Gastrocnemius medialis (tissue), 4 donors: ENCODE measurements at regions not wholly inside any gene's neighbourhood (a gene's known extent, or its start where the extent isn't known, plus 50 kb on each side); places are given as distances from the start of the nearest gene placed in this dataset.

Experiments
- ATAC-seq, 2 donors: fragments of 150-250 bp; one replicate each; pipeline ENCODE4 v1.9.1; 2016
- DNase-seq, 2 donors: peaks; one replicate each; pipeline ENCODE4 v3.0.0-alpha.2; 2019
- H3K27ac ChIP-seq, 4 donors: fragments of 200-600 bp; sonication (generic); 1 replicate in 1 of 4; 2 replicates in 3 of 4; pipeline ENCODE4 v1.5.1; 2016 to 2018; ENCODE audit warnings: mild to moderate bottlenecking in 2 of 4, moderate library complexity in 1 of 4
- H3K27me3 ChIP-seq, 3 donors: fragments of 200-600 bp; sonication (generic) in 2 of 3; 1 replicate in 1 of 3; 2 replicates in 2 of 3; pipeline versions ENCODE4 v1.5.1 to v1.6.0; 2016 to 2019; ENCODE audit warnings: mild to moderate bottlenecking in 1 of 3, moderate library complexity in 1 of 3
- H3K36me3 ChIP-seq, 2 donors: fragments of 200-600 bp; sonication (generic) in 1 of 2; one replicate each; pipeline ENCODE4 v1.5.1; 2017 to 2018
- H3K4me1 ChIP-seq, 2 donors: fragments of 200-600 bp; sonication (generic) in 1 of 2; one replicate each; pipeline ENCODE4 v1.5.1; 2016 to 2017; ENCODE audit warnings: mild to moderate bottlenecking in 2 of 2
- H3K4me3 ChIP-seq, 4 donors: fragments of 200-600 bp; sonication (generic) in 3 of 4; 1 replicate in 1 of 4; 2 replicates in 3 of 4; pipeline ENCODE4 v1.5.1; 2016 to 2019; ENCODE audit warnings: mild to moderate bottlenecking in 2 of 4
- H3K9me3 ChIP-seq, 3 donors: fragments of 200-600 bp; sonication (generic) in 2 of 3; 1 replicate in 1 of 3; 2 replicates in 2 of 3; pipeline ENCODE4 v1.5.1; 2016 to 2019
- POLR2A ChIP-seq, 2 donors: fragments of 450-650 bp; IDR thresholded peaks; one replicate each; pipeline ENCODE4 v1.6.1; 2017; ENCODE audit warnings: antibody characterized with exemption in 2 of 2, mild to moderate bottlenecking in 2 of 2, moderate library complexity in 2 of 2
- in situ Hi-C, 4 donors: fragments of 200-750 bp; cut with MboI; loops; one replicate each; pipeline versions ENCODE4 v1.15.0 to v1.8.0; 2017; ENCODE audit warnings: low sequenced_read_pairs in 4 of 4
- intact Hi-C: fragments of 100-400 bp; cut with DNase I; formaldehyde crosslinking; loops from one replicate; pipeline ENCODE4 v1.15.1; 2023; ENCODE audit warnings: low total_unique reads
- TF ChIP-seq, protein P1 (sequence below), 5 experiments: fragments of 450-650 bp in 3 of 5; fragments of 200-600 bp in 2 of 5; sonication (generic) in 2 of 5; IDR thresholded peaks in 4 of 5; conservative IDR thresholded peaks in 1 of 5; 1 replicate in 4 of 5; 2 replicates in 1 of 5; pipeline ENCODE4 v1.5.1; 2016 to 2019; ENCODE audit warnings: antibody characterized with exemption in 5 of 5, mild to moderate bottlenecking in 3 of 5, moderate library complexity in 3 of 5

DNA sequence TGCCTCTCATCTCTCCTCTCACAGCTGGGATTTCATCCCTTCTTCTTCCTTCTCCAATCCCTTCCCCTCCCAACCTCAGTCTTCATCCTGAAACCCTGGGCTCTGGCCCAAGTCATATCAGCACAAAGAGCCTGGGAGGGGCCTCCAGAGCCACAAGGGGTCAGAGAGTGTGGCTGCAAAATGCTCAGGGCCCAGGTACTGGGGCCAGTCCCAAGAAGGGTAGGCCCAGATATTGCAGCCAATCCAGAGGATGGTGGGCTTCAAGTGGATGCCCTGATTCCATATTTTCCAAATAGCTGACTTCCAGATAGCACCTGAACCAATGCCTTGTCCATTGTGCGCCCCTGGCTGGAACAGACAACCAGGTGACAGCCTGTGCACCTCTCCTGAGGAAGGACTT is 193.9 kb downstream of the MED10 start:
- no peak for DNase-seq
- in situ Hi-C loops (no loop called here), intact Hi-C loops (no loop called here)
- Histone ChIP-seq H3K9me3 (no peaks in the 10 kb centered on the region), H3K4me1 (no peaks in the 10 kb centered on the region), H3K27ac (no peak overlapping the region), H3K4me3 (no peak overlapping the region), H3K27me3 (no peaks in the 10 kb centered on the region), H3K36me3 (no peaks in the 10 kb centered on the region)
- ATAC-seq = no peak
- TF ChIP-seq, protein P1, sequence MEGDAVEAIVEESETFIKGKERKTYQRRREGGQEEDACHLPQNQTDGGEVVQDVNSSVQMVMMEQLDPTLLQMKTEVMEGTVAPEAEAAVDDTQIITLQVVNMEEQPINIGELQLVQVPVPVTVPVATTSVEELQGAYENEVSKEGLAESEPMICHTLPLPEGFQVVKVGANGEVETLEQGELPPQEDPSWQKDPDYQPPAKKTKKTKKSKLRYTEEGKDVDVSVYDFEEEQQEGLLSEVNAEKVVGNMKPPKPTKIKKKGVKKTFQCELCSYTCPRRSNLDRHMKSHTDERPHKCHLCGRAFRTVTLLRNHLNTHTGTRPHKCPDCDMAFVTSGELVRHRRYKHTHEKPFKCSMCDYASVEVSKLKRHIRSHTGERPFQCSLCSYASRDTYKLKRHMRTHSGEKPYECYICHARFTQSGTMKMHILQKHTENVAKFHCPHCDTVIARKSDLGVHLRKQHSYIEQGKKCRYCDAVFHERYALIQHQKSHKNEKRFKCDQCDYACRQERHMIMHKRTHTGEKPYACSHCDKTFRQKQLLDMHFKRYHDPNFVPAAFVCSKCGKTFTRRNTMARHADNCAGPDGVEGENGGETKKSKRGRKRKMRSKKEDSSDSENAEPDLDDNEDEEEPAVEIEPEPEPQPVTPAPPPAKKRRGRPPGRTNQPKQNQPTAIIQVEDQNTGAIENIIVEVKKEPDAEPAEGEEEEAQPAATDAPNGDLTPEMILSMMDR (IDR thresholded peaks at IDR 0.05 in 4 of 5, conservative IDR thresholded peaks at IDR 0.05 in 1 of 5) = no peak
- TF ChIP-seq POLR2A (IDR thresholded peaks at IDR 0.05) = no peak

DNA sequence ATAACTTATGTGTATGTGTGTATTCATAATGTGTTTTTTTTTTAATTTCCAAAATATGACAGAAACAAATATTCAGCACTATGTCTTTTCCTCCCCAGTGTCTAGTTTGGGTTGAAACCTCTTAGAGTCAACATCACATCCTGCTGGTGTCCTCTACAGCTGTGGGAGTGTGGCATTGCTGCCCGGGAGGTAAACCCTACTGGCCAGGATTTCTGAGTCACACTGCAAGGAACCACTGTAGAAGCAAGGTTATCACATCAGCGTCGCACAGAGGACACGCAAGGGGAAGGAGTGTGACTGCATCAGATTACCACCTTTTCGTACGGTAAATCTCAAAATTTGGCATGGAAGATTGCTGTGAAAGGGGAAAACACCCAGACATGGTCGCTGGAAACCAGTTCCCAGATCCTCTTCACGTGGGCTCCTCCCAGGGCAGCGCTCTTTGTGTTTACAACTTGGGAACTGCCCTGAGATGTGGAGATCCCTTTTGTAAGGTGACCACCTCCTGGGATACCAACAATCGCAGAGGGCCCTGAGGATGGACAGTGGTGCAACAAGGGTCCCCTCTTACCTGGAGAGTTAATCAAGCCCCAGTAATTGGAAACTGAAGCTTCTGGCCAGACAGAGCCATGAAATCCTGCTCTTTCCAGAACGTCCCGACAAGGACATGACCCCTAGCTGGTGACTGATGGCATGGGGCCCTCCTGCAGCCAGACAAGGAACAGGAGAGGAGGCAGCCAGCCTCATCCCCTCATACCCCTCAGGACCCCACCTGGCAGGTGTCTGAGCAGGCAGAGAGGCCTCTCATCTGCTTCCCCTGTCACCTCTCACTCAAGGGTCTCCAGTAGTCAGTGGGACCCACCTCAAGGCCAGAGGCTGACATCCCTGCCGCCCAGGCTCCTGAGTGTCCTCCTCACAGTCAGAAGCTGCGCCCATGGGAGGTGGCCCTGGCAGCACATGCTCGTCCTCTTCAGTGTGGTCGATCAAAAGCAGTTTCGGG is 194.7 kb downstream of the MED10 start:
- TF ChIP-seq POLR2A (IDR thresholded peaks at IDR 0.05) = no peak
- TF ChIP-seq, protein P1 (IDR thresholded peaks at IDR 0.05 in 4 of 5, conservative IDR thresholded peaks at IDR 0.05 in 1 of 5) = no peak
- in situ Hi-C loops (no loop called here), intact Hi-C loops (no loop called here)
- ATAC-seq (no peak), DNase-seq (no peak)
- H3K4me1 ChIP-seq = no peaks in the 10 kb centered on the region
- no peak overlapping the region for H3K4me3 ChIP-seq
- no peaks in the 10 kb centered on the region for H3K27me3 ChIP-seq
- H3K36me3 ChIP-seq = no peaks in the 10 kb centered on the region
- no peak overlapping the region for H3K27ac ChIP-seq
- H3K9me3 ChIP-seq = no peaks in the 10 kb centered on the region

DNA sequence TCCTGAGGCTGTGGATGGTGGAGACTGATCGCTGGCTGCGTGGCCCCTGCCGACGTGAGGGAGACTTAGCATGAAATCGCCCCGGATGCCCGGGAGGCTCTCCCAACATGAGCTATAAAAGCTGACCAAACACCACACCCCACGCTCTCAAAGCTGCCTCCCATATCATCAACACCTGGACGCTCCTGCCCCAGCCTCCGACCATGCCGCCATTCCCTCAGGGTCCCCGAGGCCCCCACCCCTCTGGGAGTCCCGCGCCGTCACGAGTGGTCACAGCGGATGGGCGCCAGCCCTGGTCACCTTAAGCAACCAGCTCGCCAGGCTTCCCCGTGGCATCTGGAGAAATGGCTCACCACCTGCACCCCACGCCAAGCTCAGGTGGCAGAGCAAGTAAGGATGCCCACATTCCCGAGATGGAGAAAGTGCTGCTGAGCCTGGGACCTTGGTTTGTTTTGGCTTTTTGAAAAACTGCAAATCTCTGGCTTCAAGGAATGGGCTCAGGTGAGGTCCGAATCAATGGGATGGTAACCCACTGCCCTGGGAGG is 196.0 kb downstream of the MED10 start:
- no peak overlapping the region for H3K27ac ChIP-seq
- H3K27me3 ChIP-seq = no peaks in the 10 kb centered on the region
- H3K9me3 ChIP-seq = no peaks in the 10 kb centered on the region
- no peak overlapping the region for H3K4me3 ChIP-seq
- intact Hi-C loops (no loop called here), in situ Hi-C loops (no loop called here)
- no peak for DNase-seq
- no peak for TF ChIP-seq POLR2A (IDR thresholded peaks at IDR 0.05)
- TF ChIP-seq, protein P1 (IDR thresholded peaks at IDR 0.05 in 4 of 5, conservative IDR thresholded peaks at IDR 0.05 in 1 of 5) = no peak
- H3K36me3 ChIP-seq = no peaks in the 10 kb centered on the region
- H3K4me1 ChIP-seq = no peaks in the 10 kb centered on the region
- ATAC-seq = no peak

DNA sequence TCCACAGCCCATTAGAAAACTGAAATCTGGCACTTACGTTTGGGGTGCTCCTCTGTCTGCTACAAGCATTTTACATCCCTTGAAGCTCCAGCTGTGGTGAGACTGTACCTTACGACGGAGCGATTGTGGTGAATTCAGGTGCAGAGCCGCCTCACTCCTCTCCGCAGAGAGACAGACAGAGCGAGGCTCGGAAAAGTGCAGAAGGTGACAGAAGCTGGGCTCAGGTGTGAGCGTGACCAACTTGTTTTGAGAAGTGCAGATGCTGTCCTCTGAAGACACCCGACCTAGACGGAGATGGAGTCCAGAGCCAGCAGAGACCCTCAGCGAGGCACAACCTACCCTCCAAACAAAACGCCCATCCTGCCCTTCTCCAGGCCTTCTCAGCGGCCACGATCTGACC is 196.5 kb downstream of the MED10 start:
- DNase-seq = no peak
- no peak for TF ChIP-seq POLR2A (IDR thresholded peaks at IDR 0.05)
- TF ChIP-seq, protein P1 (IDR thresholded peaks at IDR 0.05 in 4 of 5, conservative IDR thresholded peaks at IDR 0.05 in 1 of 5) = no peak
- H3K4me1 ChIP-seq = no peaks in the 10 kb centered on the region
- intact Hi-C loops = no loop called here
- H3K9me3 ChIP-seq = no peaks in the 10 kb centered on the region
- in situ Hi-C loops = no loop called here
- H3K4me3 ChIP-seq = no peak overlapping the region
- no peak overlapping the region for H3K27ac ChIP-seq
- ATAC-seq = no peak
- H3K27me3 ChIP-seq = no peaks in the 10 kb centered on the region
- no peaks in the 10 kb centered on the region for H3K36me3 ChIP-seq
